ENCODE measurements at regions not wholly inside any gene's neighbourhood (a gene's known extent, or its start where the extent isn't known, plus 50 kb on each side); places are given as distances from the start of the nearest gene placed in this dataset.

DNA sequence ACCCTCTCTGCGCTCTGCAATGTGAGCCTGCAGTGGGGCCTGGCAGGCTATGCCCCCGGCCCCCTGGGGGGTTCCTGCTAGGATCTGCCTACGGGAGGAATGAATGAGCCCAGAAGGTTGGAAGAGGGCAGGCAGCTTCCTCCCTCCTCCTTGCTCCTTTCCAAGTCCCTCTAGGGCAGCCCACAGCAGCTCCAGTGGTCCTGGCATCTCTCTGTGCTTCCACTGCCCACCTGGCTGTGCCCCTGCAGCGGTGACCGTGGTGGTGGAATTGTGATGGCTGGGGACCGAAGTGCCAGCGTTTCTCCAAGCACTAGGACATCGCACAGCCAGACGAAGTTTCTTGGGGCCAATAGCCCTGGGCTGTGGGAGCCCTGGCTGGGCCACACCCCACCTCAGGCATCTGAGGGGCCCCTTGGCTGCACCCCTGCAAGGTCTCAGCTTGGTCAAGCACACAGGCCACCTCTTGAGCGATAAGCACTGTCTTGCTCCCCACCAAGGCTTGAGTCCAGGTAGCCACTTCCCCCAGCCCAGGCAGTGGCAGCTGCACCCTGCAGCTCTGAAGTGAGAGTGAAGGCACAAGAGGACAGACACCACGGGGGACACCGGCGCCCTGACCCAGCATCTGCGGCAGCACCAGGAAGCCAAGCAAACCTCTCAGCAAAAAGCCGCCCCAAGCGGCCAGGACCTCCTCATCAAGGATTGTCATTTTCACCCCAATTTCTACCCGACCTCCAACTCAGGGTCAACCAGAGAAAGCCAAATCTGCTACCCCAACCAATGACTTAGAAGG, 346.3 kb downstream of the CTTN start:
- TF ChIP-seq, protein P1, sequence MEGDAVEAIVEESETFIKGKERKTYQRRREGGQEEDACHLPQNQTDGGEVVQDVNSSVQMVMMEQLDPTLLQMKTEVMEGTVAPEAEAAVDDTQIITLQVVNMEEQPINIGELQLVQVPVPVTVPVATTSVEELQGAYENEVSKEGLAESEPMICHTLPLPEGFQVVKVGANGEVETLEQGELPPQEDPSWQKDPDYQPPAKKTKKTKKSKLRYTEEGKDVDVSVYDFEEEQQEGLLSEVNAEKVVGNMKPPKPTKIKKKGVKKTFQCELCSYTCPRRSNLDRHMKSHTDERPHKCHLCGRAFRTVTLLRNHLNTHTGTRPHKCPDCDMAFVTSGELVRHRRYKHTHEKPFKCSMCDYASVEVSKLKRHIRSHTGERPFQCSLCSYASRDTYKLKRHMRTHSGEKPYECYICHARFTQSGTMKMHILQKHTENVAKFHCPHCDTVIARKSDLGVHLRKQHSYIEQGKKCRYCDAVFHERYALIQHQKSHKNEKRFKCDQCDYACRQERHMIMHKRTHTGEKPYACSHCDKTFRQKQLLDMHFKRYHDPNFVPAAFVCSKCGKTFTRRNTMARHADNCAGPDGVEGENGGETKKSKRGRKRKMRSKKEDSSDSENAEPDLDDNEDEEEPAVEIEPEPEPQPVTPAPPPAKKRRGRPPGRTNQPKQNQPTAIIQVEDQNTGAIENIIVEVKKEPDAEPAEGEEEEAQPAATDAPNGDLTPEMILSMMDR (IDR thresholded peaks at IDR 0.05; ENCODE audit: low read depth, low read length, missing control alignments), result no peak
- no peaks in the 10 kb centered on the region for H3K36me3 ChIP-seq (replicated peaks)
- DNase-seq, result no peak
- H3K4me3 ChIP-seq (ENCODE audit: low read depth, low read length), result no peak overlapping the region
- in situ Hi-C loops (cut with HindIII; ENCODE audit: low pct_ligation_motif_present, low sequenced_read_pairs), result no loop called here
- no peak overlapping the region for H3K27ac ChIP-seq
- no peaks in the 10 kb centered on the region for H3K27me3 ChIP-seq (replicated peaks)

DNA sequence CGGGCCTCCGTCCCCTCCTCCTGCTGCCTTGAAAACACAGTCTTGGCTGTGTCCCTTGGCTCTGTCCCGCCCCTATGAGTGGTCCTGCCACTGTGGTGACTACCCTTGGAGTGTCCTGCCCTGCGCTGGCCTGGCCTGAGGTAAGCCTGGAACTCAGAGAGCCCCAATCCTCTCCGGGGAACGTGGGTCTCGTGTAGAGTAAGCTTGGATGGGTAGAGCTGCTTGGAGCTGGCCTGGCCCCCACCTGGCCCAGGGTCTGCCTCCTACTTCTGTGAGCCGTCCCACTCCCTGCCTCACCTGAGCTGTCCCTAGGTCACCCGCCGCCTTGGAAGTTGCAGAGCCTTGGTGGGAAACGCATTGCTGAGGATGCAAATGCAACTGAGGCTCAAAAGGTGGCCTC, 347.1 kb downstream of the CTTN start:
- TF ChIP-seq, protein P1 (IDR thresholded peaks at IDR 0.05; ENCODE audit: low read depth, low read length, missing control alignments), result no peak
- H3K27ac ChIP-seq, result no peak overlapping the region
- H3K36me3 ChIP-seq (replicated peaks), result no peaks in the 10 kb centered on the region
- H3K27me3 ChIP-seq (replicated peaks), result no peaks in the 10 kb centered on the region
- H3K4me3 ChIP-seq (ENCODE audit: low read depth, low read length), result no peak overlapping the region
- in situ Hi-C loops (cut with HindIII; ENCODE audit: low pct_ligation_motif_present, low sequenced_read_pairs), result no loop called here
- no peak for DNase-seq

DNA sequence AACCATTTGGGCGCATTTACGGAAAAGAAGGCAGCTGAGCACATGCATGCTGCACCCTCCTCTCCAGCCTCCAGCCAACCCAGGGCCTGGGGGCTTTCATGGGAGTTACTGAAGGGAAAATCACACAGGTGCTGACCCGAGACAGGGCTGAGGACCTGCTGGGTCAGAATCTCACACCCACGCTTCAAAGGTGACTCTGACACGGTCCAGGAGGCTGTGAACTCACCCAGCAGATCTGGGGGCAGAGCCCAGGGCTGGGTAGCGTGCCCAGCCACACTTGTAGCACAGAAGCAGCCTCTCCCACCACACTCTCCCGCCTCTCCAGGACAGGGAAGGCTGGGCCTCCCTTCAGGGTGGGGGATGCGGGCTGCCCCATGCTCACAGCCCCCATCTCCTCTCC, 347.6 kb downstream of the CTTN start:
- DNase-seq, result no peak
- TF ChIP-seq, protein P1 (IDR thresholded peaks at IDR 0.05; ENCODE audit: low read depth, low read length, missing control alignments), result no peak
- in situ Hi-C loops (cut with HindIII; ENCODE audit: low pct_ligation_motif_present, low sequenced_read_pairs), result no loop called here
- Histone ChIP-seq H3K27me3 (replicated peaks) (no peaks in the 10 kb centered on the region), H3K4me3 (ENCODE audit: low read depth, low read length) (no peak overlapping the region), H3K27ac (no peak overlapping the region), H3K36me3 (replicated peaks) (no peaks in the 10 kb centered on the region)

DNA sequence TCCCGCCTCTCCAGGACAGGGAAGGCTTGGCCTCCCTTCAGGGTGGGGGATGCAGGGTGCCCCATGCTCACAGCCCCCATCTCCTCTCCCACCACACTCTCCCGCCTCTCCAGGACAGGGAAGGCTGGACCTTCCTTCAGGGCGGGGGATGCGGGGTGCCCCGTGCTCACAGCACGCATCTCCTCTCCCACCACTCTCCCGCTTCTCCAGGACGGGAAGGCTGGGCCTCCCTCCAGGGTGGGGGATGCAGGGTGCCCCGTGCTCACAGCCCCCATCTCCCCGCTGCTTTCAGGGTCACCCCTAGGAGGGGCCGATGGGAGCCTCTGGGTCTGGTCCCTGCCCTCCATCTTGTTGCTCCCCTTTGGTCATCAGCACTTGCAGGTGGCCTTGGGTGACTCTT, 348.0 kb downstream of the CTTN start:
- H3K4me3 ChIP-seq (ENCODE audit: low read depth, low read length), result no peak overlapping the region
- in situ Hi-C loops (cut with HindIII; ENCODE audit: low pct_ligation_motif_present, low sequenced_read_pairs), result no loop called here
- no peaks in the 10 kb centered on the region for H3K27me3 ChIP-seq (replicated peaks)
- TF ChIP-seq, protein P1 (IDR thresholded peaks at IDR 0.05; ENCODE audit: low read depth, low read length, missing control alignments), result no peak
- H3K27ac ChIP-seq, result no peak overlapping the region
- DNase-seq, result no peak
- H3K36me3 ChIP-seq (replicated peaks), result no peaks in the 10 kb centered on the region

DNA sequence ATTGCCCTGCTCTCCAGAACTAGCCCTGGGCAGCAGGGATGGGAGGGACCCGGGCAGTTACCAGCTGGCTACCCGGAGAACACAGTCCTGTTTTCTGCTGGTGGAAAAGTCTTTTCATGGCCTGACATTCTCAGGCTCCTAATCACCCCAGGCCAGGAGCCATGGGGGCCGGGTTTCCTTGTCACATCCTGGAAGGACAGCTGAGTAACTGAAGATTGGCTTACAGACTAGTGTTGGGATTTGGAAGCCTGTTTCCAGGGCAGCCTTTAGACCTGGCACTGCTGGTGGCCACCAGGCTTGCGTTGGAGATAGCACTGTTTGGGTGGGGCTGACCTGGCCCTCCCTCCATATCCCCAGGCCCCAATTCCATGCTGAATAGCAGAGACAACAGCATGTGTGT, 349.0 kb downstream of the CTTN start:
- TF ChIP-seq, protein P1 (IDR thresholded peaks at IDR 0.05; ENCODE audit: low read depth, low read length, missing control alignments), result no peak
- DNase-seq, result no peak
- Histone ChIP-seq H3K36me3 (replicated peaks) (no peaks in the 10 kb centered on the region), H3K27ac (no peak overlapping the region), H3K4me3 (ENCODE audit: low read depth, low read length) (no peak overlapping the region), H3K27me3 (replicated peaks) (no peaks in the 10 kb centered on the region)
- in situ Hi-C loops (cut with HindIII; ENCODE audit: low pct_ligation_motif_present, low sequenced_read_pairs), result no loop called here

DNA sequence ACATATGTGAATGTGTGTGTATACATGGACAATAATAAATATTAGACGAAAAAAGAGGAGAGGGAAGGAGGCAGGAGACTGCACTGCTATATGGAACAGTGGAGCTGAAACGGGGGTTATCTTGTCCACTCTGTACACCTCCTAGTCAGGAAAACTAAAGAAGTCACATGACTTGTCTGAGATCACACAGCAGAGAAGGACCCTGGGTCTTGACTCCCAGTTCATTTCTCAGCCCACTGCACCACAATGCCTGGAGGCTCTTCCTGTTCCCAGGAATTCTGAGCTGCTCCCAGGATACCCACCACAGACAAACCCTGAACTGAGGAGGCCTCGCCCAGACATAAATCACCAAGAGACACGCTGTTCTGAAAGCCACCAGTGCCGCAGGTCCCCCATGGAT, 349.6 kb downstream of the CTTN start:
- TF ChIP-seq, protein P1 (IDR thresholded peaks at IDR 0.05; ENCODE audit: low read depth, low read length, missing control alignments), result no peak
- H3K27me3 ChIP-seq (replicated peaks), result no peaks in the 10 kb centered on the region
- no peaks in the 10 kb centered on the region for H3K36me3 ChIP-seq (replicated peaks)
- H3K27ac ChIP-seq, result no peak overlapping the region
- H3K4me3 ChIP-seq (ENCODE audit: low read depth, low read length), result no peak overlapping the region
- in situ Hi-C loops (cut with HindIII; ENCODE audit: low pct_ligation_motif_present, low sequenced_read_pairs), result no loop called here
- DNase-seq, result no peak
